Fibroblast of upper back skin (primary cell): ENCODE measurements at regions not wholly inside any gene's neighbourhood (a gene's known extent, or its start where the extent isn't known, plus 50 kb on each side); places are given as distances from the start of the nearest gene placed in this dataset.

ENCODE experiments used
- DNase-seq: peaks from one replicate; pipeline ENCODE4 v3.0.0-alpha.2; 2013

- no peak for DNase-seq
Measured at GRCh38 chr10:8577686-8578085, 523.2 kb downstream of the GATA3 start.

GRCh38 chr10:8581521-8582225, 527.2 kb downstream of the GATA3 start:
- DNase-seq: no peak

- DNase-seq: no peak
Measured at GRCh38 chr10:8583096-8583495, 528.6 kb downstream of the GATA3 start.

- no peak for DNase-seq
Measured at GRCh38 chr10:8584666-8585065, 530.2 kb downstream of the GATA3 start.

GRCh38 chr10:8586504-8586903, 532.0 kb downstream of the GATA3 start:
- no peak for DNase-seq

- no peak for DNase-seq
Measured at GRCh38 chr10:8588135-8588534, 533.6 kb downstream of the GATA3 start.

- DNase-seq: no peak
Measured at GRCh38 chr10:8590518-8590917, 536.0 kb downstream of the GATA3 start.

- no peak for DNase-seq
Measured at GRCh38 chr10:8591640-8592039, 537.2 kb downstream of the GATA3 start.

- DNase-seq: no peak
Measured at GRCh38 chr10:8594176-8594575, 539.7 kb downstream of the GATA3 start.

- DNase-seq: no peak
Measured at GRCh38 chr10:8594711-8595110, 540.2 kb downstream of the GATA3 start.

GRCh38 chr10:8595140-8595539, 540.7 kb downstream of the GATA3 start:
- no peak for DNase-seq

- no peak for DNase-seq
Measured at GRCh38 chr10:8596929-8597472, 542.5 kb downstream of the GATA3 start.

GRCh38 chr10:8600192-8600591, 545.7 kb downstream of the GATA3 start:
- no peak for DNase-seq

GRCh38 chr10:8602821-8603220, 548.3 kb downstream of the GATA3 start:
- DNase-seq: no peak

GRCh38 chr10:8614054-8614565, 559.6 kb downstream of the GATA3 start:
- no peak for DNase-seq

GRCh38 chr10:8615118-8615517, 560.6 kb downstream of the GATA3 start:
- no peak for DNase-seq

- no peak for DNase-seq
Measured at GRCh38 chr10:8616166-8616565, 561.7 kb downstream of the GATA3 start.

- no peak for DNase-seq
Measured at GRCh38 chr10:8617792-8618191, 563.3 kb downstream of the GATA3 start.

- no peak for DNase-seq
Measured at GRCh38 chr10:8618834-8619233, 564.3 kb downstream of the GATA3 start.

- DNase-seq: no peak
Measured at GRCh38 chr10:8628351-8628750, 573.9 kb downstream of the GATA3 start.

GRCh38 chr10:8633909-8634308, 579.4 kb downstream of the GATA3 start:
- no peak for DNase-seq

- DNase-seq: no peak
Measured at GRCh38 chr10:8636371-8636770, 581.9 kb downstream of the GATA3 start.

GRCh38 chr10:8637640-8638039, 583.2 kb downstream of the GATA3 start:
- DNase-seq: no peak

- no peak for DNase-seq
Measured at GRCh38 chr10:8638088-8638672, 583.7 kb downstream of the GATA3 start.
